H9 (cell line): ENCODE measurements at regions not wholly inside any gene's neighbourhood (a gene's known extent, or its start where the extent isn't known, plus 50 kb on each side); places are given as distances from the start of the nearest gene placed in this dataset.

Experiments
- DNase-seq: peaks from one replicate; pipeline ENCODE4 v3.0.0-alpha.2; 2017
- H2AFZ ChIP-seq: one replicate; pipeline ENCODE4 v1.6.1; 2013; ENCODE audit warnings: mild to moderate bottlenecking, low read length, control low read depth, moderate library complexity
- H2AK5ac ChIP-seq: 2 replicates; pipeline ENCODE4 v1.6.1; 2013; ENCODE audit warnings: low read length, control low read depth, mixed read lengths; ENCODE audit not compliant: insufficient read length
- H2BK120ac ChIP-seq: one replicate; pipeline ENCODE4 v1.6.1; 2013; ENCODE audit warnings: low read depth, mild to moderate bottlenecking, low read length, control low read depth, inconsistent platforms; ENCODE audit not compliant: poor library complexity, severe bottlenecking
- H2BK12ac ChIP-seq: 2 replicates; pipeline ENCODE4 v1.6.1; 2013; ENCODE audit warnings: low read length, control low read depth, mixed read lengths, low read depth; ENCODE audit not compliant: insufficient read length
- H2BK15ac ChIP-seq: 2 replicates; pipeline ENCODE4 v1.6.1; 2013; ENCODE audit warnings: low read depth, low read length, control low read depth
- H2BK20ac ChIP-seq: one replicate; pipeline ENCODE4 v1.6.1; 2013; ENCODE audit warnings: low read depth, mild to moderate bottlenecking, low read length, control low read depth, inconsistent platforms; ENCODE audit not compliant: poor library complexity, severe bottlenecking
- H2BK5ac ChIP-seq: 2 replicates; pipeline ENCODE4 v1.6.1; 2013; ENCODE audit warnings: low read length, control low read depth, mixed read lengths; ENCODE audit not compliant: insufficient read length
- H3K14ac ChIP-seq: 2 replicates; pipeline ENCODE4 v1.6.1; 2013; ENCODE audit warnings: low read length, control low read depth; ENCODE audit not compliant: insufficient read depth
- H3K18ac ChIP-seq: 2 replicates; pipeline ENCODE4 v1.6.1; 2013; ENCODE audit warnings: low read depth, mild to moderate bottlenecking, mixed read lengths, low read length, control low read depth; ENCODE audit not compliant: insufficient read length
- H3K23ac ChIP-seq: 2 replicates; pipeline ENCODE4 v1.6.1; 2013; ENCODE audit warnings: low read length, control low read depth, mixed read lengths, low read depth; ENCODE audit not compliant: insufficient read length
- H3K23me2 ChIP-seq: 2 replicates; pipeline ENCODE4 v1.6.1; 2013; ENCODE audit warnings: low read depth, mild to moderate bottlenecking, mixed read lengths, low read length, control low read depth; ENCODE audit not compliant: insufficient read length, poor library complexity, severe bottlenecking
- H3K27ac ChIP-seq: 2 replicates; pipeline ENCODE4 v1.5.1; 2013; ENCODE audit warnings: low read length, control low read depth, mixed read lengths, low read depth; ENCODE audit not compliant: insufficient read length
- H3K27me3 ChIP-seq: 2 replicates; pipeline ENCODE4 v1.6.1; 2013; ENCODE audit warnings: low read length, control low read depth, inconsistent platforms; ENCODE audit not compliant: insufficient read depth
- H3K4ac ChIP-seq: 2 replicates; pipeline ENCODE4 v1.6.1; 2013; ENCODE audit warnings: low read depth, mild to moderate bottlenecking, control low read depth, inconsistent platforms, low read length, moderate library complexity
- H3K4me1 ChIP-seq: 2 replicates; pipeline ENCODE4 v1.6.1; 2013; ENCODE audit warnings: low read length, control low read depth, inconsistent platforms; ENCODE audit not compliant: insufficient read depth
- H3K4me2 ChIP-seq: 2 replicates; pipeline ENCODE4 v1.6.1; 2013; ENCODE audit warnings: low read length, control low read depth, mixed read lengths; ENCODE audit not compliant: insufficient read length, insufficient read depth
- H3K56ac ChIP-seq: 2 replicates; pipeline ENCODE4 v1.6.1; 2013; ENCODE audit warnings: low read depth, mild to moderate bottlenecking, mixed read lengths, low read length, control low read depth; ENCODE audit not compliant: insufficient read length
- H3K79me1 ChIP-seq: 2 replicates; pipeline ENCODE4 v1.6.1; 2013; ENCODE audit warnings: low read depth, mild to moderate bottlenecking, moderate library complexity, low read length, control low read depth, inconsistent platforms; ENCODE audit not compliant: insufficient read depth, poor library complexity, severe bottlenecking
- H3K79me2 ChIP-seq: 2 replicates; pipeline ENCODE4 v1.6.1; 2013; ENCODE audit warnings: low read length, control low read depth, inconsistent platforms; ENCODE audit not compliant: insufficient read depth
- H3K9ac ChIP-seq: 2 replicates; pipeline ENCODE4 v1.6.1; 2013; ENCODE audit warnings: low read length, control low read depth, mixed read lengths; ENCODE audit not compliant: insufficient read length; ENCODE audit errors: extremely low read depth
- H3K9me3 ChIP-seq: one replicate; pipeline ENCODE4 v1.6.1; 2013; ENCODE audit warnings: low read depth, low read length, inconsistent platforms; ENCODE audit not compliant: control insufficient read depth
- H3T11ph ChIP-seq: one replicate; pipeline ENCODE4 v1.6.1; 2013; ENCODE audit warnings: mild to moderate bottlenecking, low read length, control low read depth, inconsistent platforms
- H4K20me1 ChIP-seq: one replicate; pipeline ENCODE4 v1.6.1; 2013; ENCODE audit not compliant: control insufficient read depth, insufficient read length, insufficient read depth
- H4K5ac ChIP-seq: 2 replicates; pipeline ENCODE4 v1.6.1; 2013; ENCODE audit warnings: low read depth, mild to moderate bottlenecking, mixed read lengths, low read length, control low read depth; ENCODE audit not compliant: insufficient read length
- H4K8ac ChIP-seq: replicated peaks from 2 replicates; pipeline ENCODE4 v1.6.1; 2013; ENCODE audit warnings: low read length, control low read depth, mixed read lengths, low read depth; ENCODE audit not compliant: insufficient read length
- H4K91ac ChIP-seq: 2 replicates; pipeline ENCODE4 v1.6.1; 2013; ENCODE audit warnings: low read depth, mild to moderate bottlenecking, moderate library complexity, mixed read lengths, low read length, control low read depth; ENCODE audit not compliant: insufficient read length
- H3K27ac Mint-ChIP-seq, 3 experiments: 2 replicates in 2 of 3; 3 replicates in 1 of 3; pipeline ENCODE4 v1.8.0; 2020 to 2021; ENCODE audit warnings: mixed read lengths in 3 of 3, mild to moderate bottlenecking in 1 of 3, moderate library complexity in 1 of 3
- H3K27me3 Mint-ChIP-seq: 2 replicates; pipeline ENCODE4 v1.8.0; 2021; ENCODE audit warnings: low read depth, mild to moderate bottlenecking, moderate library complexity, mixed read lengths
- H3K36me3 Mint-ChIP-seq, 3 experiments: 2 replicates in 2 of 3; 3 replicates in 1 of 3; pipeline ENCODE4 v1.8.0; 2020 to 2021; ENCODE audit warnings: low read depth in 3 of 3, mixed read lengths in 3 of 3; ENCODE audit not compliant: insufficient read depth in 1 of 3
- H3K4me1 Mint-ChIP-seq, 2 experiments: 2 replicates each; pipeline ENCODE4 v1.8.0; 2020; ENCODE audit warnings: mixed read lengths in 2 of 2
- H3K4me3 Mint-ChIP-seq, 2 experiments: 2 replicates in 1 of 2; 3 replicates in 1 of 2; pipeline ENCODE4 v1.8.0; 2020 to 2021; ENCODE audit warnings: mild to moderate bottlenecking in 2 of 2, mixed read lengths in 2 of 2, moderate library complexity in 1 of 2
- H3K9me3 Mint-ChIP-seq, 2 experiments: 2 replicates in 1 of 2; 3 replicates in 1 of 2; pipeline ENCODE4 v1.8.0; 2020; ENCODE audit warnings: mild to moderate bottlenecking in 2 of 2, mixed read lengths in 2 of 2, moderate library complexity in 1 of 2
- WGBS: extraction: QIAGEN DNeasy Blood & Tissue Kit; methylation state at CpG from one replicate; pipeline ENCODE4 v1.1.7; 2013; ENCODE audit warnings: missing lambda C conversion rate, low lambda C conversion rate, mixed read lengths; ENCODE audit not compliant: insufficient read length; ENCODE audit errors: extremely low coverage; 5-methylcytosine and 5-hydroxymethylcytosine counted together
- TF ChIP-seq, protein P1 (sequence below): fragments of 200-600 bp; sonication (generic); conservative IDR thresholded peaks from 3 replicates; pipeline ENCODE4 v1.8.0; 2021; ENCODE audit warnings: antibody characterized with exemption, mild to moderate bottlenecking

DNA sequence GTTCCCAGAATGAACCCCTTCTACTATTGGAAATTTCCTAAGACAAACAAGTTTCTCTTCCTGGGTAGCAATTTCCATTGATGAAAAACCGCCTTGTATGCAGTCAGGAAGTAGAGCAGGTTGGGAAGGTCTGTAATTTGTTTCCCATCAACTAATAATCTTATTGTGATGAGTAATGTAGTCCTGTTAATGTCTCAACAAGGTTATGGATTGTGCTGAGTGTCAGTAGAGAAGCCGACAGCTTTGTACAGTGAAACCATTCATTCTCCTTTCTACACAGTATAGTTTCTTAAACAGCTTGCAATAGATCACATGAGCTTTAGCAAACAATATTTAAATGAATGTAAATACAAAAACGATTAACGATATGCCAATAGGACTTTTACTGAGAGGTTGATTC lies 355.4 kb upstream of the WWC1 start:
- no peaks in the 10 kb centered on the region for H4K20me1 ChIP-seq
- H2BK20ac ChIP-seq = no peak overlapping the region
- Mint-ChIP-seq H3K27me3 (no peaks in the 10 kb centered on the region), H3K36me3 (no peaks in the 10 kb centered on the region), H3K27ac (no peak overlapping the region), H3K9me3 (no peaks in the 10 kb centered on the region), H3K4me3 (no peak overlapping the region), H3K4me1 (no peaks in the 10 kb centered on the region)
- no peak overlapping the region for H3T11ph ChIP-seq
- no peak overlapping the region for H3K27ac ChIP-seq
- H2BK120ac ChIP-seq = no peak overlapping the region
- no peak overlapping the region for H3K4me2 ChIP-seq
- no peak overlapping the region for H2BK12ac ChIP-seq
- H3K79me1 ChIP-seq = no peaks in the 10 kb centered on the region
- no peak overlapping the region for H3K4ac ChIP-seq
- no peak overlapping the region for H3K14ac ChIP-seq
- no peak overlapping the region for H3K56ac ChIP-seq
- no peak overlapping the region for H4K5ac ChIP-seq
- no peaks in the 10 kb centered on the region for H3K9me3 ChIP-seq
- no peaks in the 10 kb centered on the region for H3K79me2 ChIP-seq
- no peak overlapping the region for H2BK5ac ChIP-seq
- TF ChIP-seq, protein P1, sequence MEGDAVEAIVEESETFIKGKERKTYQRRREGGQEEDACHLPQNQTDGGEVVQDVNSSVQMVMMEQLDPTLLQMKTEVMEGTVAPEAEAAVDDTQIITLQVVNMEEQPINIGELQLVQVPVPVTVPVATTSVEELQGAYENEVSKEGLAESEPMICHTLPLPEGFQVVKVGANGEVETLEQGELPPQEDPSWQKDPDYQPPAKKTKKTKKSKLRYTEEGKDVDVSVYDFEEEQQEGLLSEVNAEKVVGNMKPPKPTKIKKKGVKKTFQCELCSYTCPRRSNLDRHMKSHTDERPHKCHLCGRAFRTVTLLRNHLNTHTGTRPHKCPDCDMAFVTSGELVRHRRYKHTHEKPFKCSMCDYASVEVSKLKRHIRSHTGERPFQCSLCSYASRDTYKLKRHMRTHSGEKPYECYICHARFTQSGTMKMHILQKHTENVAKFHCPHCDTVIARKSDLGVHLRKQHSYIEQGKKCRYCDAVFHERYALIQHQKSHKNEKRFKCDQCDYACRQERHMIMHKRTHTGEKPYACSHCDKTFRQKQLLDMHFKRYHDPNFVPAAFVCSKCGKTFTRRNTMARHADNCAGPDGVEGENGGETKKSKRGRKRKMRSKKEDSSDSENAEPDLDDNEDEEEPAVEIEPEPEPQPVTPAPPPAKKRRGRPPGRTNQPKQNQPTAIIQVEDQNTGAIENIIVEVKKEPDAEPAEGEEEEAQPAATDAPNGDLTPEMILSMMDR = no peak
- WGBS = no CpG with 5 or more reads among the region's 4 CpGs
- no peak overlapping the region for H4K91ac ChIP-seq
- H3K27me3 ChIP-seq = no peaks in the 10 kb centered on the region
- H2BK15ac ChIP-seq = no peak overlapping the region
- H3K23me2 ChIP-seq = no peaks in the 10 kb centered on the region
- no peak for DNase-seq
- H2AFZ ChIP-seq = no peak overlapping the region
- no peaks in the 10 kb centered on the region for H3K4me1 ChIP-seq
- H3K9ac ChIP-seq = no peak overlapping the region
- H4K8ac ChIP-seq = no peak overlapping the region
- H2AK5ac ChIP-seq = no peak overlapping the region
- no peak overlapping the region for H3K23ac ChIP-seq
- H3K18ac ChIP-seq = no peak overlapping the region
